HG02938 (cell line): ENCODE measurements at regions not wholly inside any gene's neighbourhood (a gene's known extent, or its start where the extent isn't known, plus 50 kb on each side); places are given as distances from the start of the nearest gene placed in this dataset.
"Not testable (repeated sequence)": the region's sequence is repeated elsewhere in the genome, so short reads cannot be mapped to it uniquely, and the experiment has no call there.

Experiments used
- ATAC-seq: cut with Tn5 transposase; IDR thresholded peaks from one replicate; pipeline ENCODE4 v1.9.1; 2021; ENCODE audit warnings: mild to moderate bottlenecking, moderate library complexity; ENCODE audit not compliant: unreplicated experiment

- ATAC-seq, result no peak
Observed at GRCh38 chr15:98315971-98316370, 332.4 kb upstream of the IGF1R start.

DNA sequence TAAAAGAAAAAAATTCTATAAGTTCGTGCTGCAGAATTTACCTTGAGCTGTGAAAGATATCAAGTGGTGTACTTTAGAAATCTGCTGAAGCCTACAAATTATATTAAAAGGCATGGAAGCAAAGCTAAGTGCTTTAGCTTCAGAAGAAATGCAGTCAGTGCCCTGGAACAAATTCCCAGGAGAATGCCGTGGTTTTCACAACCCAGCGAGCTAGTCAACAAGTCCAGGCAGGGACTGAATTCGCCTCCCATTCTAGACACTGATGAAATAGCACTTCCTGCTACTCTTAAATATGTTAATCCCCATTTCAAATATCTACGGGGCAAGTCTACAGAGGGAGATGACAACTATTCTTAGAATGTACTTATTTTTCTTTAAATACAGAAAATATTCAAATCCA lies 326.4 kb upstream of the IGF1R start:
- ATAC-seq, result no peak

DNA sequence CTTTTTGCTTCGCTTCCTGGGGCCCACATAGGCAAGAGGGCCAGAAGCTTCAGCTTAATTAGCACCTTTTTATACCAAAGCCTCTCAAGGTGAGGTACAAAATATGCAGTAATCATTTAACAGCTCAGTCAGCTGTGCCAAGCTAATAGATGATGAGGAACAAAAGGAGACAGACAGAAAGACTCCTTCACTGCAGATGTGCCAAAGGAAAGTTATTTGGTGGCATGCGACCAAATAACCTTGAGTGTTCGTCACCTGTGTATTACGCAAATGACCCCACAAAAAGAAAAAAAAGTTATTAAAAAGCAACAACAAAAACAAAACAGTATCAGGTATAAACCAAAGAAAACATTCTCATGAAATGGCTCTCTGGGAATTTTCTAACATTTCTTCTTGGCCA lies 325.8 kb upstream of the IGF1R start:
- no peak for ATAC-seq

DNA sequence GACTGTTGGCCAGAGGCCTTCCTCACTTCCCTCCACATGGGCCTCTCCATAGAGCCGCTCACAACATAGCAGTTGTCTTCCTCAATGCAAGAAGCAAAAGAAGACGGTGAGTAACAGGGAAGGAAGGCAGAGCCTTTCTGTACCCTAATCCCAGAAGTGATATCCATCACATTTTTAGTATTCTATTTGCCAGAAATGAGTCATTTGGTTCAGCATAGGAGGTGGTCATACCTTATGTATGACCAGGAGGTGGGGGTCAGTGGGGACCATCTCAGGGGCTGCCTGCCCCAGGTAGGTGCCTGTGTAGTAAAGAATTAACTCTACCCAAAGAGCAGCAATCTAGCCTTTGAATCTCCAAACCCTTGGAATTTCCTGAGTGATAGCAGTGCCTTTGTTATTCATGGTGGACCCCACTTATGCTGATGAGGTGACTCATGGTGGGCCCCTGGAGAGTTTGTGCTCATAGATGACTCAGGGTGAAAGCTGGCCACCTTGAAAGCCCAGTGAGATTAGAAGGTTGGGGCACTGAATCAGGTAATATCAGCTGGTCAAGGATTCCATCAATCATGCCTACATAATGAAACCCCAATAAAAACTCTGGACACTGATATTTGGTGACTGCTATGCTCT lies 323.9 kb upstream of the IGF1R start:
- ATAC-seq, result no peak

GRCh38 chr15:98326804-98327203 lies 321.5 kb upstream of the IGF1R start:
- ATAC-seq, result no peak

DNA sequence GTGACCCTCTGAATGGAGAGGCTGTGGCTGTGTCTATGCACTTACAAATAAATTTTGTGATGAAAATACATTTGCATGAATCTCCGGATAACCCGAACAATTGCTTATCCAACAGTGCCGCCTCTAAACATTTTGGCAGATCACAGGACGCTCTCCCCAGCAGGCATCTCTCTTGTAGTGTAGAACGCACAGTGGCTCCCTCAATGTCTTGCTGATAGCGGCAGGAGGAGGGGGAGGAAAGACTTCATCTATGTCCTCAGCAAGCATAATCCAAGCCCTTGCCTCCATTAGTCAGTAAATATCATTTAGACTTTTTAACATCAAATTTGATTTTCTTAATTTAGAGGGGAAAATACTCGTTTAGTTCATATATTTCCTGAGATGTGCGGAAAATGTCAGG lies 318.1 kb upstream of the IGF1R start:
- no peak for ATAC-seq

GRCh38 chr15:98330692-98331435 lies 317.5 kb upstream of the IGF1R start:
- no peak for ATAC-seq

GRCh38 chr15:98331676-98332075 lies 316.7 kb upstream of the IGF1R start:
- no peak for ATAC-seq

DNA sequence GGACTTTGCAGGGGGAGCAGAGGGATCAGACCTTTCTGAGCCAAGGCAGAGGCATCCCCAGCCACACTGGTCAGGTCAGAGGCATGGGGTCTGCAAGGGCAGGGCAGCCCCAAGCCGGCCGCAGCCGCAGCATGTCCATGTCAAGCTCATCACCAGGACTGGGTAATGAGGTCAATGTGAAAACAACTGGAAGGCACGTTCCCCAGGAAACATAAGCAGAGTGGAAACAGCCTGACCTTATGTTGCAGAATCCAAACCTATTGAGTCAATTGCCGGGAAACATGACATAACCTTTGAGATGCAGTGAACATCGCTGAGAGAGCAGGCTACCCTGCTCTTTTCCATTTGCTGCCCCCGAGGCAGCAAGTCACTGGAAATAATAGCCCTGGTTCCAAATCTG lies 315.1 kb upstream of the IGF1R start:
- ATAC-seq, result no peak

GRCh38 chr15:98342911-98343310 lies 305.4 kb upstream of the IGF1R start:
- no peak for ATAC-seq

DNA sequence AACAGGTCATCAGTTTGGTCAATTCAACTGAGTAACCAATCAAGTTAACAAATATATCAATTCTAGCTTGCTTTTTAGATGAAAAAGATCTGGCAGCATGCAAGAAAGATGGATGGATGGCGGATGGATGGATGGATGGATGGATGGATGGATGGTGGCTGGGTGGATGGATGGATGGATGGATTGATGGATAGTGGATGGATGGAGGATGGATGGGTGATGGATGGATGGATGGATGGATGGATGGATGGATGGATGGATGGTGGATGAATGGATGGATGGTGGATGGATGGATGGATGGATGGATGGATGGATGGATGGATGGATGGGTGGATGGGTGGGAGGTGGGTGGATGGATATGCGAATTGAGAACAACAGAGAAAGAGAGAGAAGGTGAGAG lies 303.7 kb upstream of the IGF1R start:
- no peak for ATAC-seq

GRCh38 chr15:98347001-98347400 lies 301.3 kb upstream of the IGF1R start:
- no peak for ATAC-seq

- no peak for ATAC-seq
Observed at GRCh38 chr15:98347866-98348265, 300.5 kb upstream of the IGF1R start.

GRCh38 chr15:98350276-98350675 lies 298.1 kb upstream of the IGF1R start:
- ATAC-seq, result no peak

DNA sequence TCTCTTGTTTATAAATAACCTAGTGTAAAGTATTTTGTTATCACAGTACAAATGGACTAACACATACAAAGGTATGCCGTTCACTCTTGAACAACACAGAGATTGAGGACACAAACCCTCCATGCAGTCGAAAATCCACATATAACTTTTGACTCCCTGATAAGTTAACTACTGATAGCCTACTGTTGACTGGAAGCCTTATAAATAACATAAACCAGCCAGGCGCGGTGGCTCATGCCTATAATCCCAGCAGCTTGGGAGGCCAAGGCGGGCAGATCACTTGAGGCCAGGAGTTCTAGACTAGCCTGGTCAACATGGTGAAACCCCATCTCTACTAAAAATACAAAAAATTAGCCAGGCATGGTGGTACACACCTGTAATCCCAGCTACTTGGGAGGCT lies 290.1 kb upstream of the IGF1R start:
- not testable (repeated sequence) for ATAC-seq

GRCh38 chr15:98358971-98359370 lies 289.4 kb upstream of the IGF1R start:
- no peak for ATAC-seq

- no peak for ATAC-seq
Observed at GRCh38 chr15:98363416-98363815, 284.9 kb upstream of the IGF1R start.

- ATAC-seq, result no peak
Observed at GRCh38 chr15:98363955-98364354, 284.4 kb upstream of the IGF1R start.

DNA sequence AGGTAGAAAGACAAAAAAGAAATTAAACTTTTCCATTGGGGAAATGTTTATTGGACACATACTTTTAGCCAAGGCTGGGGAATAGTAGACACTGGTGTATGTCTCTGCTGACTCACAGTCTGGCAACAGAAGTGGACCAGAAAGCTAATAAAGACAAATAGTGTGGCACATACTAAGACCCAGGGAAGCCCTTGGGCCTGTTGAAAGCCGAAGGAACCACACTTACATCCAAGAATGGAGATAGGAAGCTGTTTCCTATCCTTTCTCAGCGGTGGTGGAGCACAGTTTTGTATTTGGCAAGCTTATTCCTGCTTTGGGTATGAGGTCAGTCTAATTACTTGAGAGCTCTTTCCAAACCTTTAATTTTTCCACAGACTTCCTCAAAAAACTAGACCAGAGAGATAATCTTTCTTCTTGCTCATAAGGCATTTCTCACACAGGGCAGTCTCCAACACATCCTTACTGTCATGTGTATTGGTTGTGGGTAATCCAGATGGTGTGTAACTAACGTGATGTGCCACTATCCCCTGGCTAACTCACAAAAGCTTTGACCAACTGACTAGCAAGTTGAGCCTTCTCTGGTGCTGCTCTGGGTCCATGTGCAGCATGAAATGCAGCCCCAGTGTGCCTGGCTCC lies 279.1 kb upstream of the IGF1R start:
- ATAC-seq, result no peak

GRCh38 chr15:98375513-98376340 lies 272.6 kb upstream of the IGF1R start:
- no peak for ATAC-seq

DNA sequence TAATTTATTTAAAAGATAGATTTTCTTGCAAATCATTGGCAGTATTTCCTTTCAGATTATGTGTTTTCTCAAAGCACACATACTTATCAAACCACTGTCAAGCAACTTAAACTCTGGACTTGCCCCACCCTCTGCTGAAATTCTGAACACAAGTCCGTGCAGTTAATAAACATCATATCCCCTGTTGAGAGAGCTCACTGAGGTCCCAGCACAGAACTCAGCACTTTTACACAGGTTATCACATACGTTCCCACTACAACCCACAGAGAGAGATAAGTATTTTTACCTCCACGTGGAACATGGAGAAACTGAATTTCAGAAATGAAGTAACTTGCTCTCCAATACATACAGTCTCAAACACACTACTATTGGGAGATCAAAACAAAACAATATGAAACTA lies 267.6 kb upstream of the IGF1R start:
- ATAC-seq, result no peak
